ENCODE measurements at regions not wholly inside any gene's neighbourhood (a gene's known extent, or its start where the extent isn't known, plus 50 kb on each side); places are given as distances from the start of the nearest gene placed in this dataset.

GRCh38 chr21:25387665-25388064 lies 219.6 kb downstream of the MRPL39 start:
- Histone ChIP-seq H3K36me3 (ENCODE audit: control insufficient read depth in 4 of 4, insufficient read depth in 4 of 4, low read length in 3 of 4) (no peaks in the 10 kb centered on the region), H3K4me1 (ENCODE audit: control extremely low read depth in 1 of 4, control insufficient read depth in 4 of 4, insufficient read depth in 4 of 4, low read length in 3 of 4) (no peaks in the 10 kb centered on the region), H3K4me3 (ENCODE audit: control insufficient read depth in 1 of 7, extremely low read depth in 1 of 7, insufficient read depth in 4 of 7, low read depth in 2 of 7, low read length in 6 of 7) (no peak overlapping the region), H3K27ac (ENCODE audit: insufficient read depth in 1 of 2, low read depth in 1 of 2, low read length in 2 of 2, poor library complexity in 1 of 2, severe bottlenecking in 2 of 2) (no peak overlapping the region), H3K9me3 (ENCODE audit: control extremely low read depth in 1 of 5, control insufficient read depth in 4 of 5, insufficient read depth in 2 of 5, low read depth in 1 of 5, low read length in 4 of 5) (no peaks in the 10 kb centered on the region), H3K27me3 (replicated peaks in 2 of 5; ENCODE audit: control insufficient read depth in 4 of 5, insufficient read depth in 5 of 5, low read length in 4 of 5) (no peaks in the 10 kb centered on the region)
- WGBS (ENCODE audit: insufficient coverage), result 100% methylated on average over 1 of the region's 3 CpGs
- CTCF ChIA-PET, result interaction anchor here (1.4 kb wide), 1 partner anchor 104 kb away, joined by 6 read pairs; no protein-coding TSS in a partner anchor
- POLR2A ChIA-PET, result interaction anchor here (1.0 kb wide), 1 partner anchor 15 kb away, joined by 3 read pairs; no protein-coding TSS in a partner anchor
- DNase-seq, result no peak

GRCh38 chr21:25385911-25386474 lies 221.3 kb downstream of the MRPL39 start:
- WGBS (ENCODE audit: insufficient coverage), result 43% methylated on average over 6 of the region's 8 CpGs
- Histone ChIP-seq H3K4me3 (ENCODE audit: control insufficient read depth in 1 of 7, extremely low read depth in 1 of 7, insufficient read depth in 4 of 7, low read depth in 2 of 7, low read length in 6 of 7) (no peak overlapping the region), H3K27ac (ENCODE audit: insufficient read depth in 1 of 2, low read depth in 1 of 2, low read length in 2 of 2, poor library complexity in 1 of 2, severe bottlenecking in 2 of 2) (no peak overlapping the region), H3K36me3 (ENCODE audit: control insufficient read depth in 4 of 4, insufficient read depth in 4 of 4, low read length in 3 of 4) (no peaks in the 10 kb centered on the region), H3K9me3 (ENCODE audit: control extremely low read depth in 1 of 5, control insufficient read depth in 4 of 5, insufficient read depth in 2 of 5, low read depth in 1 of 5, low read length in 4 of 5) (no peaks in the 10 kb centered on the region), H3K4me1 (ENCODE audit: control extremely low read depth in 1 of 4, control insufficient read depth in 4 of 4, insufficient read depth in 4 of 4, low read length in 3 of 4) (no peaks in the 10 kb centered on the region), H3K27me3 (replicated peaks in 2 of 5; ENCODE audit: control insufficient read depth in 4 of 5, insufficient read depth in 5 of 5, low read length in 4 of 5) (no peaks in the 10 kb centered on the region)
- ChIA-PET POLR2A (no interaction called here), CTCF (interaction anchor here (0.7 to 1.6 kb wide), 7 partner anchors 9 to 110 kb away, joined by 3 to 11 read pairs (median 3); no protein-coding TSS in a partner anchor)
- peak; percentile 51 to 62 (median 60) for DNase-seq

GRCh38 chr21:25385341-25385740 lies 221.9 kb downstream of the MRPL39 start:
- CTCF ChIA-PET, result interaction anchor here (0.7 to 1.7 kb wide), 9 partner anchors 9 to 107 kb away, joined by 3 to 11 read pairs (median 3); no protein-coding TSS in a partner anchor
- Histone ChIP-seq H3K9me3 (ENCODE audit: control extremely low read depth in 1 of 5, control insufficient read depth in 4 of 5, insufficient read depth in 2 of 5, low read depth in 1 of 5, low read length in 4 of 5) (no peaks in the 10 kb centered on the region), H3K4me3 (ENCODE audit: control insufficient read depth in 1 of 7, extremely low read depth in 1 of 7, insufficient read depth in 4 of 7, low read depth in 2 of 7, low read length in 6 of 7) (no peak overlapping the region), H3K36me3 (ENCODE audit: control insufficient read depth in 4 of 4, insufficient read depth in 4 of 4, low read length in 3 of 4) (no peaks in the 10 kb centered on the region), H3K27ac (ENCODE audit: insufficient read depth in 1 of 2, low read depth in 1 of 2, low read length in 2 of 2, poor library complexity in 1 of 2, severe bottlenecking in 2 of 2) (no peak overlapping the region), H3K4me1 (ENCODE audit: control extremely low read depth in 1 of 4, control insufficient read depth in 4 of 4, insufficient read depth in 4 of 4, low read length in 3 of 4) (no peaks in the 10 kb centered on the region), H3K27me3 (replicated peaks in 2 of 5; ENCODE audit: control insufficient read depth in 4 of 5, insufficient read depth in 5 of 5, low read length in 4 of 5) (no peaks in the 10 kb centered on the region)
- no peak for DNase-seq
- 64% methylated on average over 2 of the region's 3 CpGs for WGBS (ENCODE audit: insufficient coverage)
- POLR2A ChIA-PET, result no interaction called here

GRCh38 chr21:25384782-25385181 lies 222.5 kb downstream of the MRPL39 start:
- H3K36me3 ChIP-seq (ENCODE audit: control insufficient read depth in 4 of 4, insufficient read depth in 4 of 4, low read length in 3 of 4), result no peaks in the 10 kb centered on the region
- ChIA-PET CTCF (interaction anchor here (0.7 to 1.7 kb wide), 7 partner anchors 9 to 101 kb away, joined by 3 to 11 read pairs (median 3); no protein-coding TSS in a partner anchor), POLR2A (no interaction called here)
- 95% methylated on average over 3 of the region's 4 CpGs for WGBS (ENCODE audit: insufficient coverage)
- no peaks in the 10 kb centered on the region for H3K27me3 ChIP-seq (replicated peaks in 2 of 5; ENCODE audit: control insufficient read depth in 4 of 5, insufficient read depth in 5 of 5, low read length in 4 of 5)
- H3K9me3 ChIP-seq (ENCODE audit: control extremely low read depth in 1 of 5, control insufficient read depth in 4 of 5, insufficient read depth in 2 of 5, low read depth in 1 of 5, low read length in 4 of 5), result no peaks in the 10 kb centered on the region
- no peak overlapping the region for H3K4me3 ChIP-seq (ENCODE audit: control insufficient read depth in 1 of 7, extremely low read depth in 1 of 7, insufficient read depth in 4 of 7, low read depth in 2 of 7, low read length in 6 of 7)
- H3K4me1 ChIP-seq (ENCODE audit: control extremely low read depth in 1 of 4, control insufficient read depth in 4 of 4, insufficient read depth in 4 of 4, low read length in 3 of 4), result no peaks in the 10 kb centered on the region
- H3K27ac ChIP-seq (ENCODE audit: insufficient read depth in 1 of 2, low read depth in 1 of 2, low read length in 2 of 2, poor library complexity in 1 of 2, severe bottlenecking in 2 of 2), result no peak overlapping the region
- no peak for DNase-seq

GRCh38 chr21:25383545-25383944 lies 223.7 kb downstream of the MRPL39 start:
- DNase-seq, result no peak
- no peaks in the 10 kb centered on the region for H3K36me3 ChIP-seq (ENCODE audit: control insufficient read depth in 4 of 4, insufficient read depth in 4 of 4, low read length in 3 of 4)
- H3K27me3 ChIP-seq (replicated peaks in 2 of 5; ENCODE audit: control insufficient read depth in 4 of 5, insufficient read depth in 5 of 5, low read length in 4 of 5), result no peaks in the 10 kb centered on the region
- no peaks in the 10 kb centered on the region for H3K4me1 ChIP-seq (ENCODE audit: control extremely low read depth in 1 of 4, control insufficient read depth in 4 of 4, insufficient read depth in 4 of 4, low read length in 3 of 4)
- WGBS (ENCODE audit: insufficient coverage), result 96% methylated on average over 5 of the region's 5 CpGs
- no peak overlapping the region for H3K27ac ChIP-seq (ENCODE audit: insufficient read depth in 1 of 2, low read depth in 1 of 2, low read length in 2 of 2, poor library complexity in 1 of 2, severe bottlenecking in 2 of 2)
- ChIA-PET POLR2A (no interaction called here), CTCF (interaction anchor here (0.7 to 2.2 kb wide), 5 partner anchors 14 to 100 kb away, joined by 3 to 6 read pairs (median 4); no protein-coding TSS in a partner anchor)
- H3K9me3 ChIP-seq (ENCODE audit: control extremely low read depth in 1 of 5, control insufficient read depth in 4 of 5, insufficient read depth in 2 of 5, low read depth in 1 of 5, low read length in 4 of 5), result peaks cover 0 to 2% (median 0%) of the 10 kb centered on the region in 5 experiments
- no peak overlapping the region for H3K4me3 ChIP-seq (ENCODE audit: control insufficient read depth in 1 of 7, extremely low read depth in 1 of 7, insufficient read depth in 4 of 7, low read depth in 2 of 7, low read length in 6 of 7)

GRCh38 chr21:25381936-25382452 lies 225.3 kb downstream of the MRPL39 start:
- Histone ChIP-seq H3K4me1 (ENCODE audit: control extremely low read depth in 1 of 4, control insufficient read depth in 4 of 4, insufficient read depth in 4 of 4, low read length in 3 of 4) (no peaks in the 10 kb centered on the region), H3K27me3 (replicated peaks in 2 of 5; ENCODE audit: control insufficient read depth in 4 of 5, insufficient read depth in 5 of 5, low read length in 4 of 5) (no peaks in the 10 kb centered on the region), H3K4me3 (ENCODE audit: control insufficient read depth in 1 of 7, extremely low read depth in 1 of 7, insufficient read depth in 4 of 7, low read depth in 2 of 7, low read length in 6 of 7) (no peak overlapping the region), H3K36me3 (ENCODE audit: control insufficient read depth in 4 of 4, insufficient read depth in 4 of 4, low read length in 3 of 4) (no peaks in the 10 kb centered on the region), H3K27ac (ENCODE audit: insufficient read depth in 1 of 2, low read depth in 1 of 2, low read length in 2 of 2, poor library complexity in 1 of 2, severe bottlenecking in 2 of 2) (no peak overlapping the region), H3K9me3 (ENCODE audit: control extremely low read depth in 1 of 5, control insufficient read depth in 4 of 5, insufficient read depth in 2 of 5, low read depth in 1 of 5, low read length in 4 of 5) (peaks cover 0 to 7% (median 0%) of the 10 kb centered on the region in 5 experiments)
- POLR2A ChIA-PET, result no interaction called here
- DNase-seq, result no peak
- CTCF ChIA-PET, result interaction anchor here (0.7 to 1.8 kb wide), 3 partner anchors 69 to 101 kb away, joined by 3 to 4 read pairs (median 4); no protein-coding TSS in a partner anchor
- no CpG with 5 or more reads among the region's 6 CpGs for WGBS (ENCODE audit: insufficient coverage)

GRCh38 chr21:25375675-25376074 lies 231.6 kb downstream of the MRPL39 start:
- H3K27ac ChIP-seq (ENCODE audit: insufficient read depth in 1 of 2, low read depth in 1 of 2, low read length in 2 of 2, poor library complexity in 1 of 2, severe bottlenecking in 2 of 2), result no peak overlapping the region
- POLR2A ChIA-PET, result no interaction called here
- H3K4me3 ChIP-seq (ENCODE audit: control insufficient read depth in 1 of 7, extremely low read depth in 1 of 7, insufficient read depth in 4 of 7, low read depth in 2 of 7, low read length in 6 of 7), result no peak overlapping the region
- no CpG with 5 or more reads among the region's 1 CpG for WGBS (ENCODE audit: insufficient coverage)
- H3K9me3 ChIP-seq (ENCODE audit: control extremely low read depth in 1 of 5, control insufficient read depth in 4 of 5, insufficient read depth in 2 of 5, low read depth in 1 of 5, low read length in 4 of 5), result peaks cover 0 to 7% (median 0%) of the 10 kb centered on the region in 5 experiments
- CTCF ChIA-PET, result interaction anchor here (1.1 kb wide), 1 partner anchor 9 kb away, joined by 3 read pairs; no protein-coding TSS in a partner anchor
- H3K27me3 ChIP-seq (replicated peaks in 2 of 5; ENCODE audit: control insufficient read depth in 4 of 5, insufficient read depth in 5 of 5, low read length in 4 of 5), result no peaks in the 10 kb centered on the region
- H3K36me3 ChIP-seq (ENCODE audit: control insufficient read depth in 4 of 4, insufficient read depth in 4 of 4, low read length in 3 of 4), result no peaks in the 10 kb centered on the region
- DNase-seq, result no peak
- H3K4me1 ChIP-seq (ENCODE audit: control extremely low read depth in 1 of 4, control insufficient read depth in 4 of 4, insufficient read depth in 4 of 4, low read length in 3 of 4), result no peaks in the 10 kb centered on the region
